Epithelial cell of prostate (primary cell): ENCODE measurements at regions not wholly inside any gene's neighbourhood (a gene's known extent, or its start where the extent isn't known, plus 50 kb on each side); places are given as distances from the start of the nearest gene placed in this dataset.
"Not testable (repeated sequence)": the region's sequence is repeated elsewhere in the genome, so short reads cannot be mapped to it uniquely, and the experiment has no call there.

Experiments used
- DNase-seq: peaks from one replicate; pipeline ENCODE4 v3.0.0-alpha.2; 2011; ENCODE audit warnings: low read depth, low spot score
- H3K27ac ChIP-seq: fragments of 450-650 bp; 2 replicates; pipeline ENCODE4 v1.5.1; 2017; ENCODE audit warnings: mild to moderate bottlenecking

DNA sequence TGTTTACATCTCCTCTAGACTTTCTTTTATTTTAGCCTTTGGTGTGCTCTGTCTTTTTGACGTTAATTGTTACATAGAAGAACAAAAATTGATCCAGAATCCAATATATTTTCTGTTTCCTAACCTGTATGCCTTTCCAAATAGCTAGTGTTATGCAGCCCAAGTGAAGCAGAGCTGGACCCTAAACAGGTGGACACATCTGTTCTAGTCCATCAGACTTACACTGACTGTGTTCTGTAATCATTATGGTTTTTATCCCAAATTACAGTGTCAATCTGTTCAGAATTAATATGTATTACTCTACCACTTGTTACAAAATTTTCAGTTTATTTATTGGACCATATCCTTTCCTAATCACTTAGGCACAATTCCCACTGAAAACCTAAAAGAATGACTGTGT, 176.8 kb upstream of the FOXG1 start:
- DNase-seq: no peak
- no peak overlapping the region for H3K27ac ChIP-seq

DNA sequence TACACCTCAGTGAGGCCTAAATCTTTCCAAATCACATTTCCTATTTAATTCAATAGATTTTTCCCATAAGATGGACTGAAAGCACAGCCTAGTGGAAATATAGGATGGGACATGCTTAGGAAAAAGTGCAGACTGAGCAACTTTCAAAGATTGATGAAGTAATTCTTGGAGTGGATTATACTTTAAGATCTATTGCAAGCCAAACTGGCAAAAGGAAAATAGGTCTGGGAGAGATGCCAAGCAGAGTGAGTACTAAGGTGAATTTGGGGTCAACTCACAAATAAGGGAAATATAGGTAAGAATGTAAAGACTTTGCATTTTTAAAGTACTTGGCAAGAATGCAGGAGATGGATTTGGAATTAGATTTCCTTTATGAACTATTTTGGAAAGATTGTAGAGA, 170.2 kb upstream of the FOXG1 start:
- no peak overlapping the region for H3K27ac ChIP-seq
- DNase-seq: no peak

DNA sequence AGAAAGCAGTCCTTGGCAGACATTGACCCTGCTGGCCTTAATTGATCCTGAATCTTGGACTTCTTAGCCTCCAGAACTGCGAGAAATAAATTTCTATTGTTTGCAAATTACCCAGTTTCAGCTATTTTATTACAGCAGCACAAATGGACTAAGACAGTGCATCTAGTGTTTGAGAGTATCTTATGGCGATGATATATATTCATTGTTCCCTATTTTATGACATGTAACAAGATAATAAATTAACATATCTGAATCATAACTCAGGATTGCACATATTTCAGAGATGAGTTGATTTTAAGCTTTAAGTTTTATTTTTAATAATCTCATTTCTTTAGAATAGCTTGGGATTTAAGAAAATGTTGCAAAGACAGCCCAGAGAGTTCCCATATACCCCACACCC, 167.4 kb upstream of the FOXG1 start:
- DNase-seq: no peak
- no peak overlapping the region for H3K27ac ChIP-seq

DNA sequence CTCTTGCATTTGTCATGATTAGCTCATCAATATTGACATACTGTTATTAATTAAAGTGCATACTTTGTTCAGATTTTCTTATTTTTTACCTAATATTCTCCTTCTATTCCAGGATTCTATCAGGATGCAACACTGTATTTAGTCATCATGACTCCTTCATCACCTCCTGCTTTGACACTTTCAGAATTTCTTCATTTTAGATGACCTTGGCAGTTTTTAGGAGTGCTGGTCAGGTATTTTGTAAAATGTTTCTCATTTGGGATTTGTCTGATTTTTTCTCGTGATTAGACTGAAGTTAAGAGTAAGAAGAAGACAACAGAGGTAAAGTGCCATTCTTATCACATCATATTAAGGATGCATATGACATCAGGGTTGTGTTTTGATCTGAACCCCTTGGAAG, 167.0 kb upstream of the FOXG1 start:
- H3K27ac ChIP-seq: no peak overlapping the region
- DNase-seq: no peak

DNA sequence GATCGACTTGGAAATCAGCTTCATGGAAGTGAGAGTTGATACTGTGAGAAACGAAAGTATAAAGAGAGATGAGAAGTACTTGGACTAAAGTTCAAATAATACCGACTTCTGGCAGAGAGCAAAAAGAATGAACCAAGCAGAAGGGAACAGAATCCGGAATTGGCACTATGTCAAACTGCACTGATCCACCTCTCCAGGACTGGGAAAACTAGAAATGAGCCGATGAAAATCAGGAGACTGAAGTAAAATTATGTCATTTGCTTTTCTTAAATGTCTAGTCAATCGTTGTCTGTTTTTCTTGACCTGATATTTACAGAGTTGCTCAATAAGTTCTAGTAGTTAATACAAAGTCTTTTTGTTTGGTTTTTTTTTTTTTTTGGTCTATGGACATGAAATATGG, 163.0 kb upstream of the FOXG1 start:
- no peak overlapping the region for H3K27ac ChIP-seq
- no peak for DNase-seq

DNA sequence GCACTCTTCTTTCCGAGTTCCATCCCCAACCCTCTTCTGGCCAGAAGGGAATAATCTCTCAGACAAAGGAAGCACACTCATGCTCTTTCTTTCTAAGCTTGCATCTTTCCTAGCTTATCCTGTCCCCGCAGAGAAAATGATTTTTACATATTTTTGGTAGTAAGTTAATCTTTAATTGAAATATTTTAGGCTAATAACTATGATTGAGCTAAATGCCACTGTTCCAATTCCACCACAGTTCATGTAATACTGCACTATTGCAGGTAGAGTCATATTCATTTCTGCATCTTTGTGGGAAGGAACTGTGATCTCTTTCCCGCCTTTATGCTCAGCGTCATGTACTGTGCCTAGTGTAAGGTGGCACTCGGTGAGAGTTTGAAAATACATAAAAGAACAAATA, 158.9 kb upstream of the FOXG1 start:
- no peak for DNase-seq
- no peak overlapping the region for H3K27ac ChIP-seq

DNA sequence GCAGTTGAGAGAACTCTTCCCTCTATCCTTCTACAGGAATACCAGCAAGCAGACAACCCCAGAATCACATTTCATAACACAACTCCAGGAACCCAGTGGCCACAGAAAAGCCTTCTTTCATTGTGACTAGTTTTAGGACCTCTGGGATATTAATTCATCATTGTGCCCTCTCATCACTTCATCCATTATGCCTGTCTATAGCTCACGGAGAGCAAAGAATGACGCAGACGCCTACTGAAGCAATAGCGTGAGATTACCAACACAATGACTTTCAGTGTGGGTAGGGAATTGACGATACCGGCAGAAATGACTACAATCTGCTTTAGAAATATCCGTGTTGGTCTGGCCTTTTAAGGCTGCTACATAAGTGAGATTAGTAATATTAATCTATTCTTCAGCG, 158.1 kb upstream of the FOXG1 start:
- H3K27ac ChIP-seq: no peak overlapping the region
- DNase-seq: no peak

DNA sequence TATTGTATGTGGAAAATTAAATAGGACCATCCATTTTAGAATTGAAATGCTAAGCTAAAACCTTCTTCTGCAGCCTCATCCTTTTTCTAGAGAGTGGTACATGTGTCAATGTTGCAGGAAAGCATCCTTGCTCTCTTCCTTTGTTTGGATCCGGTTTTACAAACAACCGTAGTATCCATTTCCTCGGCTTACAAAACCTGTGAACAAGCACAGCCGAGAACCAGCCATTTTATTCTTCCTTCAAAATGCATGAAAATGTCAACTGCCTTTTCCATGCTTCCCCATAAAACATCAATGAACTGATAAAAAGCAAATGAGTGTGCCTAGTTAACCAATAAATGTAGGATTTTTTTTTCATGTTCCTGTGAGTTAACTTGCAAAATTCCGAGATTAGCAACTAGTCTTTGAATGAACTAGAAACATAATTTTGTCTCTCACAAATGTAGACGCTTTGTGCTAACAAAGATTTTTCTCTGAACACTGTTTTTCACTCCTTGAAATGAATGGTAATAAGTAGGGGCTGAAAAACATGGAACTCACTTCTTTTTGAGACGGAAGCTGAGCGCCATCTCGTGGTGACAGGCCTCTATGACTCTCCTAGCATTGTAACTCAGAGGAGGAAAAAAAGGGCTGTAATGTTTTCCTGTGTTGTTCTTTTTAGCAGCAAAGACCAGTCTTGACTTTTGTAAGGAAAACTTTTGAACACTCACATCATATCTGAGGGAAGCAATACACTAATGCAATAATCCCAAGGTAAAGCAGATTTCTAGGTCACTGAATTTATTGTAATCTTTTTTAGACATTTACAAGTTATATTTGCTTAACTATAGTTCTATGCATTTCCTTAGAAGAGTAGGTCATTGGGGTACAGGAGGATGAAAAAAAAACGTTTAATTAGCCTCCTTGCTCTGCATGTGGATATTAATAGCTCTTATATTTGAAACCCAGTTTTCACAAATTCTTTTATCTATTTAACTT, 157.4 kb upstream of the FOXG1 start:
- DNase-seq: no peak
- H3K27ac ChIP-seq: no peak overlapping the region

DNA sequence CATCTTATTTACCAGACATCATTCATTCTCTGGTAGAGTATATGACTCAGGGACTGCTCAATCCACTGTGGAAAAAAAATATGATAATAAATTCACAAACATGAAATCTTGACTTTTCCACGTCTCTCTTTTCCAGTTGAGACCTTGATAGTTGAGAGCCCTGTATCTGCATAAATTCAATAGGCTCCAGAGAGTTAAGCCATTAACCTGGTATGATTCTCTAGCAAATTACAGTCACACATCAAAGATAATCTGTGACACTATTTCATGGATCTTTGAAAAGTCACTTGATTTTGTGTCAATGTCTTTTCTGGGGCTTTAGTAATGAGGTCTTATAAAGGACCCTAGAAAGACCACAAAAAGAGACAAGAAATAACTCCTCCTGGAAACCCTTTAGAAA, 154.2 kb upstream of the FOXG1 start:
- no peak overlapping the region for H3K27ac ChIP-seq
- no peak for DNase-seq

DNA sequence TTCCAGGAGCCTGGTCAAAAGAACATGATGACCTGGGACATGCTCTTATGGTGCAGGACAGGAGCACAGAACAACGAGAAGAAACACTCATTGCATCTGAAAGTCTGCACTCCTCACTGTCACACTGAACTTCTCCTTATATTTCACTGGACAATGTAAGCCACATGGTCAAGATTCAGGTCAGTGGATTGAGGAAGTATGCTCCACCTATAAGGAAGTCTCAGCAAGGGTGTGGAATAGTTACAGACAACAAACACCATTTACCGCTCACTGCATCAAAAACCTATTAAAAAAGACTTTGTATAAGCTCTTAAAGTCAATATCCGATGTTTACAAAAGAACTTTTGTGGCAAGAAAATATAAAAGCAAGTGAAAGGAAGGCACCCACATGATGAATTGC, 153.1 kb upstream of the FOXG1 start:
- H3K27ac ChIP-seq: no peak overlapping the region
- no peak for DNase-seq

DNA sequence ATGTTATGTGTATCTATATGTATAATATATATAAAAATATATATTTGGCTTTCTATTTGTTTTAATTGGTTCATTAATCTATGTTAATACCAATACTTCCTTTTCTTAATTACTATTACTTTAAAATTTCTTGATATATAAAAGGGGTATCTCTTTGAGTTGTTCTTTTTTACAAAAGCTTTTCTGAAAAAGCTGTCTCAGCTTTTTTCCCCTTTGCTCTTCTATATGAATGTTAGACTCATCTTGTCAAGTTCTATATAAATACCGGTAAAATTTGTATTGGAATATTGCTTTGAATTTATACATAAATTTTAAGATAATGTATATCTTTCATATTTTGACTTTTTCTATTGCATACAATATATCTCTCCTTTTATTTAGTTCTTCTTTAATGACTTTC, 139.8 kb upstream of the FOXG1 start:
- no peak overlapping the region for H3K27ac ChIP-seq
- no peak for DNase-seq

DNA sequence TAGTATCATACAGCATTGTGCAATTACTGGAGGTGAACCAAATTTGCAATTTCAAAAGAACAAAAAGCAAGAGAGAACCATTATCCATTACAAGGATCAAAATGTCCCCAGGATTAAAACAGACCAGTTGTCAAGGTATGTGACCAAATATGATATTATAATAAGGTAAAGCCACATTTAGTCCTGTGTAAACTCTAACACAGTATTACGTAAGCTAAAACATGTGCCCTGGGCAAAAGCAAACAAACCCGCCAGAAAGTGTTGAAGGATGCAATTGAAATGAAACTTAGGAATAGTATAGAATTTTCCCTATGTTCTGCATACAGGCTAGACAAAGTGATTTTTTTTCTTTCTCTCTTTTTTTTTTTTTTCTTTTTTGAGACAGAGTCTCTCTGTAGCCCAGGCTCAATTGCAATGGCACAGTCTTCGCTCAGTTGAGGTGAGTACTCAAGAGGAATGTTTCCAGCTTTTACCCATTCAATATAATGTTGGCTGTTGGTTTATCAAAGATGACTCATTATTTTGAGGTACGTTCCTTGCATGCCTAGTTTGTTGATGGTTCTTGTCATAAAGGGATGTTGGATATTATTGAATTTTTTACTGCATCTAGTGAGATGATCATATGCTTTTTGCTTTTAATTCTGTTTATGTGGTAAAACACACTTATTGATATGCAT, 137.1 kb upstream of the FOXG1 start:
- peak overlapping the region; percentile 3 for H3K27ac ChIP-seq
- no peak for DNase-seq

DNA sequence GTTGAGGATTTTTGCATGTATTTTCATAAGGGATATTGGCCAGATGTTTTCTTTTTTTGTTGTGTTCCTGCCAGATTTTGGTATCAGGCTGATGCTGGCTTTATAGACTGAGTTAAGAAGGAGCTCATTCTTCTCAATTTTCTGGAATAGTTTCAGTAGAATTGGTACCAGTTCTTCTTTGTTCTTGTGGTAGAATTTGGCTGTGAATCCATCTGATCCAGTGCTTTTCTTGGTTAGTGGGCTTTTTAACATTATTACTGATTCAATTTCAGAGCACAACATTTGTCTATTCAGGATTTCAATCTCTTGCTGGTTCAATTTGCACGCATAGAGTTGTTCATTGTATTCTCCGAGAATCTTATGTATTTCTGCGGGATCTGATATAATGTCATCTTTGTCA, 136.5 kb upstream of the FOXG1 start:
- H3K27ac ChIP-seq: no peak overlapping the region
- DNase-seq: no peak

DNA sequence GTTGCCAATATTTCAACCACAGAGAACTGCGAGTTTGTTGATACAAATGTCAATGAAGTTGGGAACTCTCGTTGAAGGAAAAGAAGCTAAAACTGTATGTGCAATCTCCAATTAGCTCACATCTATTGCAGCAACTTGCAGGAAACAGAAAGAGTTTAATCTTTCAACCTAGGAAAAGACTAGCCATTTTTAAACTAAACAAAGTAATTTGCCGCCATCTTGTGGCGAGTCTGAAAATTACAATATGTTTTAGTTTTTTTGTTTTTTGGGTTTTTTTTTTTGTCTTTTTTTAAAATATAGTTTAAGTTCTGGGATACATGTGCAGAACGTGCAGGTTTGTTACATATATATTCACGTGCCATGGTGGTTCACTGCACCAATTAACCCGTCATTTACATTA, 131.2 kb upstream of the FOXG1 start:
- H3K27ac ChIP-seq: no peak overlapping the region
- DNase-seq: no peak

DNA sequence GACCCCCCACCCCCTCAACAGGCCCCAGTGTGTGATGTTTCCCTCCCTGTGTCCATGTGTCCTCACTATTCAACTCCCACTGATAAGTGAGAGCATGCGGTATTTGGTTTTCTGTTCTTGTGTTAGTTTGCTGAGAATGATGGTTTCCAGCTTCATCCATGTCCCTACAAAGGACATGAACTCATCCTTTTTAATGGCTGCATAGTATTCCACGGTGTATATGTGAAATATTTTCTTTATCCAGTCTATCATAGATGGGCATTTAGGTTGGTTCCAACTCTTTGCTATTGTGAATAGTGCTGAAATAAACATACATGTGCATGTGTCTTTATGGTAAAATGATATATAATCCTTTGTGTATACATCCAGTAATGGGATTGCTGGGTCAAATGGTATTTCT, 130.8 kb upstream of the FOXG1 start:
- not testable (repeated sequence) for H3K27ac ChIP-seq, DNase-seq

DNA sequence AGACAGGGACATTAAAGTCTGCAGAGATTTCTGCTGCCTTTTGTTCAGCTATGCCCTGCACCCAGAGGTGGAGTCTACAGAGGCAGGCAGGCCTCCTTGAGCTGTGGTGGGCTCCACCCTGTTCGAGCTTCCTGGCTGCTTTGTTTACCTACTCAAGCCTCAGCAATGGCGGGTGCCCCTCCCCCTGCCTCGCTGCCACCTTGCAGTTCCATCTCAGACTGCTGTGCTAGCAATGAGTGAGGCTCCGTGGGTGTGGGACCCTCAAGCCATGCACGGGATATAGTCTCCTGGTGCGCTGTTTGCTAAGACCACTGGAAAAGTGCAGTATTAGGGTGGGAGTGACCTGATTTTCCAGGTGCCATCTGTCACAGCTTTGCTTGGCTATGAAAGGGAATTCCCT, 125.4 kb upstream of the FOXG1 start:
- H3K27ac ChIP-seq, DNase-seq: not testable (repeated sequence)

DNA sequence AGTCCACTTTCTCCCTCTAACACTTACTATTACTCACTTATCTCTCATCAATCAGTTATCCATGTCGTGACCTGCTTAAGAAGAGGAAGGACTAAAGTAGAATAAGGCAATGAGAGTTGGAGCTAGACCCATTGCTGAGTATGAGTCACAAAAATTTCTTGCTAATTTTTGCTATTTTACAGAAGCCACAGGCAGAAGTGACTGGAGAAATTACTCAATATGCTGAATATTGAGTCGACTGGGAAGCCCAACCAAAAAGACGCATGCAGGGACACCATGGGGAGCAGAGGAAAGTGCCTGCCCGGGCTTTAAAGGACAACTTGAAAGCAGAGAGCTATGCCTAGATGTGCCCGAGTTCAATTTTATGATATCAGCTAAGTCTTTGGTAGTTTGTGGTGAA, 115.4 kb upstream of the FOXG1 start:
- peak overlapping the region; percentile 94 for H3K27ac ChIP-seq
- no peak for DNase-seq

DNA sequence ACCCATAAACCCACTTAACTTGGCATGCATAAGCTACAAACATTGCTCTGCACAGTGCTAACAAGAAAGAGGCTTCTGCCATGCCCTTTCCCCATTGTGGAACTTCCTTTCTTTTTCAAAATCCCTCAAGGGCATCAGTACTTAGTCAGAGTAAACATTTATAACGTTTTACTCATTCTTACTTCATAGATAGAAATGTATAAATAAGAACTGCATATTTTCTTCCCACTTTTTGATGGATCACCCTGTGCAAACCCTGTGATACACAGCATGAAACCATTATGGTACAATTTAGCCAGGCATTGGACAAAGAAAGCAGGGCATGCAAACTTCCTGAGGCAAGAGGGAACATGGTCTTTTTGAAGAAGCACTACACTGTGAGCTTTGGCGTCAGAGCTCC, 113.8 kb upstream of the FOXG1 start:
- H3K27ac ChIP-seq: peak overlapping the region; percentile 94
- peak; percentile 82 for DNase-seq

DNA sequence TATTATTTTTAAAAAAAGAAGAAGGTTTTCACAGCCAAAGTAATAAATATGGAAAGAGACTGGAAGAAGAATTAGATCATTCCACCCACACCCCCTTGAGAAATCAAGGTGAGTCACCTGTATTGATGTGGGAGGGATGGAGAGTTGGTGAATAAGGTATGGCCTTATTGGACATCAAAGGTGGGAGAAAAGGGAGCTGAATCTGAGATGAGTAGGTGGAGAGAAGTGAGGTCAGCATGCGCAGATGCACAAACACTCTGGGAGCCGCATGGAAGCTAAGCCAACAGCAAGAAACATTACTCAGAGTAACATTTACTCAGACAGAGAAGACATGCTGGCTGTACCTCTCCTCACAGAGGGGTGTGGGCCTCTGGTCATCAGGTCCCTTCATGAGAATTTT, 113.1 kb upstream of the FOXG1 start:
- peak overlapping the region; percentile 94 for H3K27ac ChIP-seq
- DNase-seq: peak; percentile 95

DNA sequence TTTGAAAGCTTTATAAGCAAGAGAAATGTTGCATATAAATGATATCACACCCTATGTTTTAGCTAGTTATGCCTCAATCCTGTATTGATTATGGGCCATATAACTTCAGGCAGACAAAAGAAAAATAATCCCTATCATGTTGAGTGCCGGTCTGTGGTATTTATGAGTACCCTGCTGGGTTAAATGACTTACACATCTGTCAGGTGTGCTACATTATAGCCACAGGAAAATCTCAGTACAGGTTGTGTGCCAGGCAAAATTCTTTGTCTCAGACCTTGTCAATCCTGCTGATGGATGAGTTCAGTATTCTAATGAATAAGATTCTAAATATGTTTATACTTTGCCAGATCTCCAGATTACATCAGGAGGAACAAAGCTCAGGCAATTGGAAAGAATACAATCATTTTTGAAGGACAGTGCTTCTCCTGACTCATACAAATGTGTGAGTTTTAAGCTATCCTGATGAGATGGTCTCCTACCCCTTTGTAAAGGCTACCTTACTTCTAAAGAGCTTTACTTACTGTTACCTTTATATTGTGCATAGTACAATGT, 109.8 kb upstream of the FOXG1 start:
- H3K27ac ChIP-seq: peak overlapping the region; percentile 43
- DNase-seq: no peak

DNA sequence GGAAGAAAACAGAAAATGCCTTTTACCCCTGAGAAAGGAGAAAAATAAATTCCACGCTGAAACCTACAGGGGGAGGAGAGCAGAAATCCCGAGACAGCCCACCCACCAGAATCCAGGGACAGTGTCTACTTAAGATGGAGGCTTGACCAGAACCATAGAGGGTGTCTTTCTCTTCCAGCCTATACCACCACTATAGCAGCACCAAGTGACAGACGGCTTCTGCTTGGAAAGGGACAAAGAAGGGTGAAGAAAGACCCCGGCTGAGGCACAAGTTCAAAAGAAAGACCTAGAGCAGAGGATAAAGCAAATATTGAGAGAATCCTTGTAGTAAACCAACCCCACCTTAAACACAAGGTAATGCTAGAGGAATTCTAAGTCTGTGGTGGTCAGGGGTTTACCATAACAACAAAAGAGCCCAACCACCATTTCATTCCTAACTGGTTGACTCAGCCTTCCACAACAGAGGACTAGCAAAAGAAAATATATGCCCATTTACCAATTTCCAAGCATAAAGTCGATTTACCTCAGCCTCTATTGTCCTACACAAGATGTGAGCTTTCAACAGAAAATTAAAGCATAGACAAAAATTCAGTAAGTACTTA, 105.3 kb upstream of the FOXG1 start:
- peak overlapping the region; percentile 60 for H3K27ac ChIP-seq
- DNase-seq: no peak
